Central memory CD4-positive, alpha-beta T cell (primary cell): ENCODE measurements at regions not wholly inside any gene's neighbourhood (a gene's known extent, or its start where the extent isn't known, plus 50 kb on each side); places are given as distances from the start of the nearest gene placed in this dataset.

ENCODE experiments used
- DNase-seq: peaks from one replicate; pipeline ENCODE4 v3.0.0; 2022

GRCh38 chr12:39124768-39125167 lies 219.4 kb upstream of the CPNE8 start:
- DNase-seq: no peak

GRCh38 chr12:39123580-39124253 lies 218.3 kb upstream of the CPNE8 start:
- DNase-seq: no peak

GRCh38 chr12:39122562-39123204 lies 217.3 kb upstream of the CPNE8 start:
- DNase-seq: no peak

GRCh38 chr12:39116861-39117260 lies 211.5 kb upstream of the CPNE8 start:
- DNase-seq: no peak

GRCh38 chr12:39112064-39112463 lies 206.7 kb upstream of the CPNE8 start:
- no peak for DNase-seq

GRCh38 chr12:39105111-39105510 lies 199.7 kb upstream of the CPNE8 start:
- DNase-seq: no peak

- peak; percentile 27 for DNase-seq
These were observed 198.3 kb upstream of the CPNE8 start for GRCh38 chr12:39103552-39104165.

GRCh38 chr12:39102474-39103209 lies 197.3 kb upstream of the CPNE8 start:
- DNase-seq: no peak

GRCh38 chr12:39095636-39096330 lies 190.4 kb upstream of the CPNE8 start:
- DNase-seq: no peak

- DNase-seq: no peak
These were observed 176.5 kb upstream of the CPNE8 start for GRCh38 chr12:39081910-39082309.

GRCh38 chr12:39077226-39077625 lies 171.8 kb upstream of the CPNE8 start:
- DNase-seq: no peak

GRCh38 chr12:39074063-39074462 lies 168.7 kb upstream of the CPNE8 start:
- DNase-seq: no peak

- no peak for DNase-seq
These were observed 167.3 kb upstream of the CPNE8 start for GRCh38 chr12:39072658-39073057.

- no peak for DNase-seq
These were observed 166.2 kb upstream of the CPNE8 start for GRCh38 chr12:39071611-39072010.

- DNase-seq: no peak
These were observed 165.4 kb upstream of the CPNE8 start for GRCh38 chr12:39070775-39071174.

- no peak for DNase-seq
These were observed 160.1 kb upstream of the CPNE8 start for GRCh38 chr12:39065455-39065854.

GRCh38 chr12:39064708-39065107 lies 159.3 kb upstream of the CPNE8 start:
- no peak for DNase-seq

GRCh38 chr12:39062266-39062996 lies 157.0 kb upstream of the CPNE8 start:
- DNase-seq: no peak

GRCh38 chr12:39061576-39061975 lies 156.2 kb upstream of the CPNE8 start:
- DNase-seq: no peak

- DNase-seq: no peak
These were observed 143.0 kb upstream of the CPNE8 start for GRCh38 chr12:39048395-39048794.

- no peak for DNase-seq
These were observed 142.3 kb upstream of the CPNE8 start for GRCh38 chr12:39047539-39048262.

GRCh38 chr12:39044754-39045153 lies 139.4 kb upstream of the CPNE8 start:
- no peak for DNase-seq
